Osteocyte (in vitro differentiated cells): ENCODE measurements at regions not wholly inside any gene's neighbourhood (a gene's known extent, or its start where the extent isn't known, plus 50 kb on each side); places are given as distances from the start of the nearest gene placed in this dataset.

Source experiments
- DNase-seq: peaks from one replicate; pipeline ENCODE4 v3.0.0; 2021; ENCODE audit warnings: mixed read lengths; ENCODE audit not compliant: unreplicated experiment; ENCODE audit errors: extremely low spot score
- H3K27ac Mint-ChIP-seq: one replicate; pipeline ENCODE4 v1.8.0; 2021; ENCODE audit warnings: mild to moderate bottlenecking, mixed read lengths; ENCODE audit not compliant: unreplicated experiment
- H3K27me3 Mint-ChIP-seq: one replicate; pipeline ENCODE4 v1.8.0; 2021; ENCODE audit warnings: mixed read lengths; ENCODE audit not compliant: unreplicated experiment
- H3K36me3 Mint-ChIP-seq: one replicate; pipeline ENCODE4 v1.8.0; 2021; ENCODE audit warnings: mixed read lengths; ENCODE audit not compliant: unreplicated experiment
- H3K4me1 Mint-ChIP-seq: one replicate; pipeline ENCODE4 v1.8.0; 2021; ENCODE audit warnings: mixed read lengths; ENCODE audit not compliant: unreplicated experiment
- H3K4me3 Mint-ChIP-seq: one replicate; pipeline ENCODE4 v1.8.0; 2021; ENCODE audit warnings: mild to moderate bottlenecking, moderate library complexity, mixed read lengths; ENCODE audit not compliant: unreplicated experiment
- H3K9me3 Mint-ChIP-seq: one replicate; pipeline ENCODE4 v1.8.0; 2021; ENCODE audit warnings: mixed read lengths; ENCODE audit not compliant: unreplicated experiment
- TF ChIP-seq, protein P1 (sequence below): fragments of 200-600 bp; sonication (generic); IDR thresholded peaks from 2 replicates; pipeline ENCODE4 v1.5.0; 2021; ENCODE audit warnings: antibody characterized with exemption, mild to moderate bottlenecking, moderate library complexity

DNA sequence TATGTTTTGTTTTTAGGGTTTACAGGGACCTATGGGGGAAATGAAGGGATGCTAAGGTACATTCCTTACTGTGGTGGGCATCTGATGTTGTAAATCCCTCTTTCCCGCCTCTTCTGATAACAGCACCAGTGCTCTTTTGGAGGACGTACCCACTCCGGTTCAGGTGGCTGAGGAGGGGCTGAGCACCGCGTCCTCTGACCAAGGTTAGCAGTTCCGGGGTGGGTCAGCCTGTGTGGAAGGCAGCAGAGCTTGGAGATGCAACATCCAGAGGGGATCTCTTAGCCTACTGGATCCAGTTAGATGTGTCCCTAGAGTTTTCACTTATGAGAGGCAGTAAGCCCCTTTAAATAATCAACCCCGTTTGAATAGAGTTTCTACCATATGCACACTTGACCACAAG lies 135.3 kb upstream of the KCNG1 start:
- TF ChIP-seq, protein P1, sequence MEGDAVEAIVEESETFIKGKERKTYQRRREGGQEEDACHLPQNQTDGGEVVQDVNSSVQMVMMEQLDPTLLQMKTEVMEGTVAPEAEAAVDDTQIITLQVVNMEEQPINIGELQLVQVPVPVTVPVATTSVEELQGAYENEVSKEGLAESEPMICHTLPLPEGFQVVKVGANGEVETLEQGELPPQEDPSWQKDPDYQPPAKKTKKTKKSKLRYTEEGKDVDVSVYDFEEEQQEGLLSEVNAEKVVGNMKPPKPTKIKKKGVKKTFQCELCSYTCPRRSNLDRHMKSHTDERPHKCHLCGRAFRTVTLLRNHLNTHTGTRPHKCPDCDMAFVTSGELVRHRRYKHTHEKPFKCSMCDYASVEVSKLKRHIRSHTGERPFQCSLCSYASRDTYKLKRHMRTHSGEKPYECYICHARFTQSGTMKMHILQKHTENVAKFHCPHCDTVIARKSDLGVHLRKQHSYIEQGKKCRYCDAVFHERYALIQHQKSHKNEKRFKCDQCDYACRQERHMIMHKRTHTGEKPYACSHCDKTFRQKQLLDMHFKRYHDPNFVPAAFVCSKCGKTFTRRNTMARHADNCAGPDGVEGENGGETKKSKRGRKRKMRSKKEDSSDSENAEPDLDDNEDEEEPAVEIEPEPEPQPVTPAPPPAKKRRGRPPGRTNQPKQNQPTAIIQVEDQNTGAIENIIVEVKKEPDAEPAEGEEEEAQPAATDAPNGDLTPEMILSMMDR: no peak
- Mint-ChIP-seq H3K27me3 (peaks cover 82% of the 10 kb centered on the region), H3K4me1 (no peaks in the 10 kb centered on the region), H3K9me3 (no peaks in the 10 kb centered on the region), H3K27ac (no peak overlapping the region), H3K4me3 (no peak overlapping the region), H3K36me3 (no peaks in the 10 kb centered on the region)
- peak; percentile 71 for DNase-seq

DNA sequence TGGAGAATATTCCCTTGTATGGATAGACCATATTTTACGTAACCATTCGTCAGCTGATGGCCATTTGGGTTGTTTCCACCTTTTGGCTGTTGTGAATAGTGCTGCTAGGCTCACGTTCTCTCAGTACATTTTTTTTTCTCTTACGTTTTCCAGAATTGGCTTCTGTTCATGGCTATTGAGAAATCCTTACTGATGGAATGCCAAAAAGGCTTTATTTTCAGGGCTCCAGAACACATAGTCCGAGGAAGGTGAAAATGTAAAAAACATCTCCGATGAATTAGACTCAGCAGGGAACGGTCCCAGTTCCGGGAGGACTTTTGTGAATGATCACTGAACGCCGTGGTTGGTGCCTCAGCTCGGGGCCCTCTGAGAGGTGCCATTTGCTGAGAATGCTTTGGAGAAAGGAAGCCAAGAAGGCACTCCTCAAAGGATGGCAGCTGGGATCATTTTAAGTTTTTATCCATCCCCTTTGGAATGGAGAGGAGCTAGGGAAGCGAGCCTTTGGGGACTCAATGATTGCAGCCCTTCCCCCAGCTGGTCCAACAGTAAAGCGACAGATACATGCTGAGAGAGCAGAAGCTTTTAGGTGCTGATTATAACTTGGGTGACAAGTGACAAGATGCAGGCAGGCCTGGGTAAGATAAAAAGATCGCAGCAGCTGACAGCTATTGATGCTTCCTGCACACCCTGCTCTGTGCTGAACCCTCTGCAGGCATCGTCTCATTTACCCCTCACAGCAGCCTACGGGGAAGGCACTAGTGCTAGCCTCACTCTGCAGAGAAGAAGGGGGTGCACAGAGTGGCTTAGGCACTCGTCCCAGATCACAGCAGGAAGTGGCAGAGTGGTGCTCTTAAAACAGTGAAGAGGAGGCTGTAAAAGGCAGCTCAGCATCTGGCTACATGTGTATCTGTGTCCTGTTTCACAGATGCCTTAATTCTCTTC lies 133.4 kb upstream of the KCNG1 start:
- Mint-ChIP-seq H3K36me3 (no peaks in the 10 kb centered on the region), H3K9me3 (no peaks in the 10 kb centered on the region), H3K27ac (no peak overlapping the region), H3K4me1 (no peaks in the 10 kb centered on the region), H3K4me3 (no peak overlapping the region), H3K27me3 (peaks cover 86% of the 10 kb centered on the region)
- DNase-seq: peak; percentile 75
- TF ChIP-seq, protein P1: no peak

DNA sequence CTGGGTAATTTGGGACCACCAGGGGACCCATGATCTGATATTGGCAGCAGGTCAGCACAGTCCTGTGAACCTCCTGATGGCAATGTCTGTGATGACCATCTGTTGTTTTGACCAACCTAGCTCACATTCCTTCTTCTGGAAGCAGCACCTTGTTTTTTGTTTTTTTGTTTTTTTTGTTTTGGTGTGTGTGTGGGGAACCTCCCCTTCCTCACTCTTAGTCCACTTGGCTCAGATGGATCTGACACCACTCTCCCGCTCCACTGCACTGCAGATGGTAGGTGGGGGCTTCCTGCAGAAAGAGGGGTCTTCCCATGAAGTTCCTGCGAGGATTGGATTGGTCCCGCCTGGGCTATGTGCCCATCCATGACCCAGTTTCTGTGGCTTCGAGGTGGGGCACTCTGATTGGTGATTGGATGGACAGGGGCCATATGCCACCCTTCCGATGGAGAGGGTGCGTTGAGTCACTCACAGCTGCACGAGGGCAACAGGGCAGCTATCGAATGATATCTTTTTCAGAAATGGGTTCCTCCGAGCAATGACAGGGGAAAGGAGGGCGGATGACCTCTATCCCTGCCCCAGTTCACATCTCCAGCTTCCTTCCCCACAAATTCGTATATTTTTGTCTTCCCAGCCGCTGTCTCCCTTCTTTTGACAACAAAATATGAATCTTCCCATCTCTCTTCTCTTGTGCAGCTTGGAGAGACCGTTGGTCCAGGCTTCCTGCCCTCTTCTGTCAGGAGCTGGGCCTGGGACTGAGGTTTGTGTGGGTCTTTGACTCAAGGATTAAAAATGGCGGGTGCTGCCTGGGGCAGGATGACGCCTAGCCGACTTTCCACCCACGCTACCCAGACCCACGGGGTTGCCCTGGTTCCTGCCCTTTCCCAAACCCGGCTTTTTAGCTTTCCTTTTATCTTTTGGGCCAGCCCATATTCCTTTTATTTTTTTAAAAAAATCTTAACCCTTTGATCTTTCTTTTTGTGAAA lies 132.1 kb upstream of the KCNG1 start:
- TF ChIP-seq, protein P1: no peak
- H3K36me3 Mint-ChIP-seq: no peaks in the 10 kb centered on the region
- no peak overlapping the region for H3K27ac Mint-ChIP-seq
- peaks cover 82% of the 10 kb centered on the region for H3K27me3 Mint-ChIP-seq
- DNase-seq: peak; percentile 73
- H3K9me3 Mint-ChIP-seq: no peaks in the 10 kb centered on the region
- no peak overlapping the region for H3K4me3 Mint-ChIP-seq
- H3K4me1 Mint-ChIP-seq: no peaks in the 10 kb centered on the region

DNA sequence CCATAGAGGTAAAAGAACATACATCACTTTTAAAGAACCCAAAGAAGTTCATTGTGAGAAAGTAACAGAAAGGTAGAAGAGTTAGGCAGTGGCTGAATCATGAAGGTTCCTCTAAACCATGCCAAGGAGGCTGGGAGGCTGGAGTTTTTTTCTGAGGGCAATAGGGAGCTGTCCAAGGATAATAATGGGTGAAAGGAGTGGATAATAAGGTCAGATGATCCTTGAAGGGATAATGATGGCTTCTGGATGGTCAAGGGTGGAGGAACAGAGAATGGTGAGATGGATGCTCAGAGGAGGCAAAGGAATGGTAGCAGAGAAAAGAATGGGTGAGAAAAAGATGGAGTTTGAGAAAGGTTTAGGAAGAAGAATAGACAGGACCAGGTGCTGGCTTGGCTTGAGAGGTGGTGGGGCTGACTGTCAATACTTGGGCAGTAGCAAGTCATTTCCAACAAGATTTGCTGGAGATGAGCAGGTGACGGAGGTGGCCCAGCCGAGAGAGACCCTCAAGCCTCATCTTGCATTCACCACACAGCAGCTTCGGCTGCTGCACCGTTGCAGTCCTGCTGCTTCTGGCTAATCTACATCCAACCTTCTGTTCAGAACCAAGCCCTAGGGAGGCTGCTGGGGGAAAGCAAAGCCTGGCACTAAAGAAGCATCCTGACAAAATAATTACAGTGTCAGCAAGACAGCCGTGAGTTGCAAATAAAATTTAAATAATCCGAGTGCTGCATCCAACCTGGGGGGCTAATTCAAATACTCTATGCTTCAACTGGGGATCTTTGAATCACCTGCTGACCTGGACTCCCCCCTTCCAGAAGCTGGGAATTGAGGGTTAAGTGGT lies 131.2 kb upstream of the KCNG1 start:
- Mint-ChIP-seq H3K9me3 (no peaks in the 10 kb centered on the region), H3K4me3 (no peak overlapping the region), H3K36me3 (no peaks in the 10 kb centered on the region), H3K27ac (no peak overlapping the region), H3K4me1 (no peaks in the 10 kb centered on the region), H3K27me3 (peaks cover 76% of the 10 kb centered on the region)
- TF ChIP-seq, protein P1: no peak
- peak; percentile 36 for DNase-seq
